ENCODE measurements at regions not wholly inside any gene's neighbourhood (a gene's known extent, or its start where the extent isn't known, plus 50 kb on each side); places are given as distances from the start of the nearest gene placed in this dataset.
A peak's percentile ranks its signal among the peaks of the same experiment; 100 is the strongest.

- POLR2A ChIA-PET: no interaction called here
- intact Hi-C loops (cut with DNase I, micrococcal nuclease): no loop called here
- H3K36me3 ChIP-seq (ENCODE audit: insufficient read depth, low read length): no peaks in the 10 kb centered on the region
- DNase-seq: peak in 1 of 14 experiments; percentile 16
- H3K27ac ChIP-seq (ENCODE audit: low read depth in 1 of 2, low read length in 2 of 2): no peak overlapping the region
- H3K27me3 Mint-ChIP-seq: peaks cover 17% of the 10 kb centered on the region
- no peaks in the 10 kb centered on the region for H3K4me1 Mint-ChIP-seq (ENCODE audit: low read depth)
- no peak for TF ChIP-seq CTCF (IDR thresholded peaks at IDR 0.05)
- no peak for ATAC-seq (ENCODE audit: poor library complexity)
- no peak overlapping the region for H3K4me3 ChIP-seq (ENCODE audit: low read length)
- H3K36me3 Mint-ChIP-seq (ENCODE audit: low read depth): no peaks in the 10 kb centered on the region
- no peaks in the 10 kb centered on the region for H3K4me1 ChIP-seq (ENCODE audit: insufficient read depth, low read length)
- H3K9me3 Mint-ChIP-seq: no peaks in the 10 kb centered on the region
- H3K27me3 ChIP-seq (ENCODE audit: control insufficient read depth in 1 of 2, insufficient read depth in 2 of 2, low read length in 2 of 2): peaks cover 0 to under 1% of the 10 kb centered on the region in 2 experiments
- no peak overlapping the region for H3K4me3 Mint-ChIP-seq
- peaks cover 0 to 2% of the 10 kb centered on the region in 2 experiments for H3K9me3 ChIP-seq (ENCODE audit: control insufficient read depth in 1 of 2, insufficient read depth in 1 of 2, low read length in 2 of 2)
- H3K27ac Mint-ChIP-seq: no peak overlapping the region
- CTCF ChIA-PET: no interaction called here
Measured at GRCh38 chr14:101024686-101025085, 121.2 kb upstream of the RTL1 start.

- Histone ChIP-seq H3K27me3 (ENCODE audit: control insufficient read depth in 1 of 2, insufficient read depth in 2 of 2, low read length in 2 of 2) (no peaks in the 10 kb centered on the region), H3K4me1 (ENCODE audit: insufficient read depth, low read length) (no peaks in the 10 kb centered on the region), H3K9me3 (ENCODE audit: control insufficient read depth in 1 of 2, insufficient read depth in 1 of 2, low read length in 2 of 2) (peaks cover 0 to 5% of the 10 kb centered on the region in 2 experiments), H3K36me3 (ENCODE audit: insufficient read depth, low read length) (no peaks in the 10 kb centered on the region), H3K4me3 (ENCODE audit: low read length) (no peak overlapping the region), H3K27ac (ENCODE audit: low read depth in 1 of 2, low read length in 2 of 2) (no peak overlapping the region)
- peaks cover 14% of the 10 kb centered on the region for H3K27me3 Mint-ChIP-seq
- H3K27ac Mint-ChIP-seq: no peak overlapping the region
- H3K9me3 Mint-ChIP-seq: no peaks in the 10 kb centered on the region
- H3K4me3 Mint-ChIP-seq: no peak overlapping the region
- no peaks in the 10 kb centered on the region for H3K4me1 Mint-ChIP-seq (ENCODE audit: low read depth)
- peak in 1 of 14 experiments; percentile 17 for DNase-seq
- intact Hi-C loops (cut with DNase I, micrococcal nuclease): no loop called here
- H3K36me3 Mint-ChIP-seq (ENCODE audit: low read depth): no peaks in the 10 kb centered on the region
- ChIA-PET POLR2A (no interaction called here), CTCF (no interaction called here)
- no peak for TF ChIP-seq CTCF (IDR thresholded peaks at IDR 0.05)
- no peak for ATAC-seq (ENCODE audit: poor library complexity)
Measured at GRCh38 chr14:101025131-101025530, 121.6 kb upstream of the RTL1 start.

- Mint-ChIP-seq H3K4me1 (ENCODE audit: low read depth) (no peaks in the 10 kb centered on the region), H3K27me3 (peaks cover 10% of the 10 kb centered on the region), H3K36me3 (ENCODE audit: low read depth) (no peaks in the 10 kb centered on the region), H3K4me3 (no peak overlapping the region), H3K27ac (no peak overlapping the region), H3K9me3 (no peaks in the 10 kb centered on the region)
- peak in 1 of 14 experiments; percentile 27 for DNase-seq
- Histone ChIP-seq H3K9me3 (ENCODE audit: control insufficient read depth in 1 of 2, insufficient read depth in 1 of 2, low read length in 2 of 2) (peaks cover 0 to 5% of the 10 kb centered on the region in 2 experiments), H3K27ac (ENCODE audit: low read depth in 1 of 2, low read length in 2 of 2) (no peak overlapping the region), H3K36me3 (ENCODE audit: insufficient read depth, low read length) (no peaks in the 10 kb centered on the region), H3K4me1 (ENCODE audit: insufficient read depth, low read length) (no peaks in the 10 kb centered on the region), H3K27me3 (ENCODE audit: control insufficient read depth in 1 of 2, insufficient read depth in 2 of 2, low read length in 2 of 2) (no peaks in the 10 kb centered on the region), H3K4me3 (ENCODE audit: low read length) (no peak overlapping the region)
- TF ChIP-seq CTCF (IDR thresholded peaks at IDR 0.05): no peak
- ATAC-seq (ENCODE audit: poor library complexity): no peak
- CTCF ChIA-PET: no interaction called here
- POLR2A ChIA-PET: no interaction called here
- intact Hi-C loops (cut with DNase I, micrococcal nuclease): no loop called here
Measured at GRCh38 chr14:101025696-101026095, 122.2 kb upstream of the RTL1 start.

Data from CD4-positive, alpha-beta T cell (primary cell).